HepG2 (cell line): ENCODE measurements at regions not wholly inside any gene's neighbourhood (a gene's known extent, or its start where the extent isn't known, plus 50 kb on each side); places are given as distances from the start of the nearest gene placed in this dataset.

Experiments
- ATAC-seq: fragments of 200-7000 bp; cut with Tn5 transposase; 3 replicates; pipeline ENCODE4 v1.9.1; 2020; ENCODE audit warnings: mild to moderate bottlenecking, moderate library complexity
- BruUV-seq: library from RNA; stranded (reverse); fragments of 400-500 nt; replicated peaks from 2 replicates; lab custom pipeline; 2021; lab: Mats Ljungman, UMichigan
- CTCF ChIA-PET: fragments of 300-600 bp; formaldehyde crosslinking; extraction: SDS; loops from one replicate; lab custom pipeline; 2021; ENCODE audit warnings: low total read pairs, inconsistent platforms, low intra/inter-chr PET ratio; lab: Yijun Ruan, JAX
- POLR2A ChIA-PET: fragments of 350-600 bp; sonication (Branson Sonifier 250); formaldehyde crosslinking; loops from one replicate; lab custom pipeline; 2020; ENCODE audit warnings: antibody characterized with exemption, inconsistent platforms; lab: Yijun Ruan, JAX
- DNase-seq: peaks from one replicate; pipeline ENCODE4 v3.0.0-alpha.2; 2015; ENCODE audit warnings: low spot score
- FAIRE-seq: peaks from 3 replicates; lab custom pipeline; 2011; peaks lifted over from hg19 to GRCh38; lab: Jason Lieb, UNC
- H2AFZ ChIP-seq: one replicate; pipeline ENCODE4 v1.6.1; 2011; ENCODE audit warnings: low read length, inconsistent platforms
- H3K27ac ChIP-seq: fragments of 300-600 bp; 3 replicates; pipeline ENCODE4 v1.8.0; 2011; ENCODE audit warnings: mixed run types, mild to moderate bottlenecking, mixed read lengths, low read length, inconsistent platforms; ENCODE audit not compliant: insufficient read depth; ENCODE audit errors: extremely low read length
- H3K27me3 ChIP-seq, 2 experiments: fragments of 200-600 bp in 1 of 2; 2 replicates in 1 of 2; 3 replicates in 1 of 2; pipeline versions ENCODE4 v1.6.0 to v1.8.0; 2011; ENCODE audit warnings: low read length in 2 of 2, mild to moderate bottlenecking in 2 of 2, moderate library complexity in 2 of 2, inconsistent platforms in 1 of 2; ENCODE audit not compliant: insufficient read depth in 2 of 2, control insufficient read depth in 1 of 2
- H3K36me3 ChIP-seq, 2 experiments: fragments of 200-600 bp in 1 of 2; replicated peaks in 1 of 2; 2 replicates in 1 of 2; 3 replicates in 1 of 2; pipeline versions ENCODE4 v1.5.1 to v1.8.0; 2011; ENCODE audit warnings: low read length in 2 of 2, inconsistent platforms in 1 of 2; ENCODE audit not compliant: insufficient read depth in 2 of 2, control insufficient read depth in 1 of 2
- H3K4me1 ChIP-seq: 2 replicates; pipeline ENCODE4 v1.5.1; 2012; ENCODE audit warnings: low read length, inconsistent platforms; ENCODE audit not compliant: insufficient read depth
- H3K4me2 ChIP-seq: 2 replicates; pipeline ENCODE4 v1.6.0; 2011; ENCODE audit warnings: low read depth, low read length, inconsistent platforms
- H3K4me3 ChIP-seq, 3 experiments: fragments of 200-600 bp in 1 of 3; sonication (generic), shearing (Covaris generic) in 1 of 3; replicated peaks in 1 of 3; 2 replicates each; pipeline ENCODE4 v1.5.1; 2011 to 2016; ENCODE audit warnings: low read length in 3 of 3, inconsistent platforms in 2 of 3, low read depth in 2 of 3, mild to moderate bottlenecking in 2 of 3, control low read depth in 1 of 3, mixed read lengths in 1 of 3; ENCODE audit not compliant: insufficient read depth in 1 of 3
- H3K79me2 ChIP-seq: one replicate; pipeline ENCODE4 v1.6.1; 2011; ENCODE audit warnings: low read length, inconsistent platforms; ENCODE audit not compliant: insufficient read depth
- H3K9ac ChIP-seq: 2 replicates; pipeline ENCODE4 v1.6.0; 2011; ENCODE audit warnings: mild to moderate bottlenecking, low read depth, low read length, inconsistent platforms; ENCODE audit not compliant: insufficient read depth
- H3K9me3 ChIP-seq: 2 replicates; pipeline ENCODE4 v1.5.1; 2012; ENCODE audit warnings: mild to moderate bottlenecking, low read length
- H4K20me1 ChIP-seq: 2 replicates; pipeline ENCODE4 v1.6.0; 2011; ENCODE audit warnings: inconsistent platforms, mild to moderate bottlenecking, low read length, moderate library complexity; ENCODE audit not compliant: insufficient read depth
- AHDC1 ChIP-seq: sonication (generic); formaldehyde crosslinking; IDR thresholded peaks from 2 replicates; pipeline ENCODE4 v1.5.1; 2020; ENCODE audit warnings: mild to moderate bottlenecking, missing genetic modification reagents, borderline replicate concordance
- BCLAF1 ChIP-seq: fragments of 450-650 bp; IDR thresholded peaks from 2 replicates; pipeline ENCODE4 v1.6.1; 2017; ENCODE audit warnings: mild to moderate bottlenecking
- PAX8 ChIP-seq: sonication (generic); formaldehyde crosslinking; IDR thresholded peaks from 2 replicates; pipeline ENCODE4 v1.8.0; 2022; ENCODE audit warnings: mild to moderate bottlenecking, missing genetic modification reagents, borderline replicate concordance
- SAP130 ChIP-seq: IDR thresholded peaks from 2 replicates; pipeline ENCODE4 v1.6.1; 2016; ENCODE audit warnings: low read depth
- ZNF101 ChIP-seq: sonication (generic); formaldehyde crosslinking; IDR thresholded peaks from 2 replicates; pipeline ENCODE4 v1.4.0; 2020; ENCODE audit warnings: mild to moderate bottlenecking, low read depth, missing genetic modification reagents, borderline replicate concordance
- ZNF282 ChIP-seq: fragments of 450-650 bp; IDR thresholded peaks from 2 replicates; pipeline ENCODE4 v1.6.1; 2018; ENCODE audit not compliant: partially characterized antibody
- in situ Hi-C: cut with HindIII; loops from 2 replicates; pipeline ENCODE4 v1.10.0; 2017; ENCODE audit warnings: low pct_unique_long_range_greater_than_20kb; ENCODE audit not compliant: extremely low pct_ligation_motif_present
- intact Hi-C: fragments of 100-400 bp; cut with micrococcal nuclease; formaldehyde crosslinking; loops from one replicate; pipeline ENCODE4 v1.10.0; 2022; ENCODE audit not compliant: unreplicated experiment

GRCh38 chr10:31606841-31607240 lies 287.8 kb downstream of the ZEB1 start:
- H3K4me1 ChIP-seq, result no peaks in the 10 kb centered on the region
- peaks cover 2 to 16% of the 10 kb centered on the region in 2 experiments; a peak in 3 of 5 replicates for H3K27me3 ChIP-seq
- ChIA-PET POLR2A (no interaction called here), CTCF (no interaction called here)
- no peaks in the 10 kb centered on the region for H3K79me2 ChIP-seq
- in situ Hi-C loops (no loop called here), intact Hi-C loops (no loop called here)
- no peak overlapping the region for H2AFZ ChIP-seq
- H3K36me3 ChIP-seq, result no peaks in the 10 kb centered on the region
- no peak overlapping the region for H3K27ac ChIP-seq
- no TSS peak for BruUV-seq
- FAIRE-seq (no peak), DNase-seq (no peak), ATAC-seq (no peak)
- TF ChIP-seq ZNF282 (no peak), ZNF101 (CRISPR knock-in tag) (no peak), PAX8 (CRISPR knock-in tag) (no peak), SAP130 (CRISPR knock-in tag) (no peak), AHDC1 (CRISPR knock-in tag) (no peak), BCLAF1 (no peak)
- H3K4me3 ChIP-seq, result no peak overlapping the region
- no peak overlapping the region for H3K4me2 ChIP-seq
- H3K9ac ChIP-seq, result no peak overlapping the region
- no peaks in the 10 kb centered on the region for H4K20me1 ChIP-seq
- no peaks in the 10 kb centered on the region for H3K9me3 ChIP-seq
